Endodermal cell (in vitro differentiated cells): ENCODE measurements at regions not wholly inside any gene's neighbourhood (a gene's known extent, or its start where the extent isn't known, plus 50 kb on each side); places are given as distances from the start of the nearest gene placed in this dataset.

Experiments used
- DNase-seq: peaks from one replicate; pipeline ENCODE4 v3.0.0-alpha.2; 2017
- H3K27ac ChIP-seq: 2 replicates; pipeline ENCODE4 v1.5.1; 2013; ENCODE audit warnings: mild to moderate bottlenecking, low read depth, low read length, moderate library complexity
- H3K27me3 ChIP-seq: 2 replicates; pipeline ENCODE4 v1.6.1; 2013; ENCODE audit warnings: mild to moderate bottlenecking, low read length, moderate library complexity; ENCODE audit not compliant: insufficient read depth, control insufficient read depth, poor library complexity, severe bottlenecking
- H3K36me3 ChIP-seq: 2 replicates; pipeline ENCODE4 v1.7.0; 2013; ENCODE audit warnings: mild to moderate bottlenecking, low read length, moderate library complexity; ENCODE audit not compliant: control insufficient read depth, insufficient read depth
- H3K4me1 ChIP-seq: one replicate; pipeline ENCODE4 v1.7.0; 2013; ENCODE audit warnings: low read length; ENCODE audit not compliant: control insufficient read depth, insufficient read depth
- H3K4me3 ChIP-seq: 2 replicates; pipeline ENCODE4 v1.5.1; 2013; ENCODE audit warnings: mild to moderate bottlenecking, low read length, moderate library complexity
- H3K9ac ChIP-seq: 2 replicates; pipeline ENCODE4 v1.6.1; 2013; ENCODE audit warnings: mild to moderate bottlenecking, low read length, moderate library complexity; ENCODE audit not compliant: poor library complexity, severe bottlenecking; ENCODE audit errors: extremely low read depth
- H3K9me3 ChIP-seq: 2 replicates; pipeline ENCODE4 v1.6.1; 2013; ENCODE audit warnings: mild to moderate bottlenecking, low read length, moderate library complexity; ENCODE audit not compliant: control insufficient read depth
- H3K27ac Mint-ChIP-seq: 2 replicates; pipeline ENCODE4 v1.8.0; 2020; ENCODE audit warnings: mixed read lengths
- H3K27me3 Mint-ChIP-seq: 2 replicates; pipeline ENCODE4 v1.8.0; 2021; ENCODE audit warnings: mild to moderate bottlenecking, mixed read lengths; ENCODE audit not compliant: insufficient read depth
- H3K36me3 Mint-ChIP-seq: 2 replicates; pipeline ENCODE4 v1.8.0; 2020; ENCODE audit warnings: low read depth, mixed read lengths
- H3K4me1 Mint-ChIP-seq: 2 replicates; pipeline ENCODE4 v1.8.0; 2020; ENCODE audit warnings: mixed read lengths
- H3K4me3 Mint-ChIP-seq: 2 replicates; pipeline ENCODE4 v1.8.0; 2020; ENCODE audit warnings: mild to moderate bottlenecking, moderate library complexity, mixed read lengths
- H3K9me3 Mint-ChIP-seq: 2 replicates; pipeline ENCODE4 v1.8.0; 2020; ENCODE audit warnings: mild to moderate bottlenecking, mixed read lengths
- WGBS, 2 experiments: methylation state at CpG; one replicate each; pipeline versions ENCODE4 v1.1.5 to v1.1.7; 2013; ENCODE audit warnings: missing lambda C conversion rate in 2 of 2, mixed read lengths in 1 of 2; ENCODE audit not compliant: insufficient coverage in 1 of 2, insufficient read length in 1 of 2; 5-methylcytosine and 5-hydroxymethylcytosine counted together
- TF ChIP-seq, protein P1 (sequence below): fragments of 200-600 bp; sonication (generic); conservative IDR thresholded peaks from 2 replicates; pipeline ENCODE4 v1.5.0; 2021; ENCODE audit warnings: antibody characterized with exemption, mild to moderate bottlenecking

DNA sequence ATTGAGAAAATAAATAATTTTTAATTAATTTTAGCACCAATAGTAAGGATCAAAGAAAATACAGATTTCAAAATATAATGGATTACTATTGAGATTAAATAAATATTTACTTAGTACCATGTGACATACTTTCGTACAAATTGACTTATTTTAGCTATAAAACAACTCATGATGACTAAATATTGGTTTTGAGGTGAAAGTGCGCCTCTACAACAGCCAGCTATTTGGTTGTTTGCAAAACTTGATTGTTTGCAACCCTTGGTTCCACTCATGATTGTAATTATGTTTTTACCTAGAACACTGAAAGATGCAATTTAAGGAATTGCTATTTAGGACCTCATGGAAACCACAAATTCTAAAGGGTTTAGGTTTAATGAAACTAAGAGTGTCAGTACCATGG is 51.9 kb upstream of the PPM1H start:
- H3K27me3 ChIP-seq: no peaks in the 10 kb centered on the region
- no peaks in the 10 kb centered on the region for H3K9me3 ChIP-seq
- Mint-ChIP-seq H3K27me3 (no peaks in the 10 kb centered on the region), H3K4me3 (no peak overlapping the region), H3K9me3 (no peaks in the 10 kb centered on the region), H3K4me1 (no peaks in the 10 kb centered on the region), H3K27ac (no peak overlapping the region), H3K36me3 (no peaks in the 10 kb centered on the region)
- H3K4me3 ChIP-seq: no peak overlapping the region
- no peaks in the 10 kb centered on the region for H3K36me3 ChIP-seq
- TF ChIP-seq, protein P1, sequence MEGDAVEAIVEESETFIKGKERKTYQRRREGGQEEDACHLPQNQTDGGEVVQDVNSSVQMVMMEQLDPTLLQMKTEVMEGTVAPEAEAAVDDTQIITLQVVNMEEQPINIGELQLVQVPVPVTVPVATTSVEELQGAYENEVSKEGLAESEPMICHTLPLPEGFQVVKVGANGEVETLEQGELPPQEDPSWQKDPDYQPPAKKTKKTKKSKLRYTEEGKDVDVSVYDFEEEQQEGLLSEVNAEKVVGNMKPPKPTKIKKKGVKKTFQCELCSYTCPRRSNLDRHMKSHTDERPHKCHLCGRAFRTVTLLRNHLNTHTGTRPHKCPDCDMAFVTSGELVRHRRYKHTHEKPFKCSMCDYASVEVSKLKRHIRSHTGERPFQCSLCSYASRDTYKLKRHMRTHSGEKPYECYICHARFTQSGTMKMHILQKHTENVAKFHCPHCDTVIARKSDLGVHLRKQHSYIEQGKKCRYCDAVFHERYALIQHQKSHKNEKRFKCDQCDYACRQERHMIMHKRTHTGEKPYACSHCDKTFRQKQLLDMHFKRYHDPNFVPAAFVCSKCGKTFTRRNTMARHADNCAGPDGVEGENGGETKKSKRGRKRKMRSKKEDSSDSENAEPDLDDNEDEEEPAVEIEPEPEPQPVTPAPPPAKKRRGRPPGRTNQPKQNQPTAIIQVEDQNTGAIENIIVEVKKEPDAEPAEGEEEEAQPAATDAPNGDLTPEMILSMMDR: no peak
- H3K27ac ChIP-seq: no peak overlapping the region
- 35% methylated on average over 1 of the region's 2 CpGs; no CpG with 5 or more reads in 1 of the 2 experiments for WGBS, 2 experiments
- no peak for DNase-seq
- H3K4me1 ChIP-seq: no peaks in the 10 kb centered on the region
- H3K9ac ChIP-seq: no peak overlapping the region
